Endothelial cell of umbilical vein (primary cell): ENCODE measurements at regions not wholly inside any gene's neighbourhood (a gene's known extent, or its start where the extent isn't known, plus 50 kb on each side); places are given as distances from the start of the nearest gene placed in this dataset.

Source experiments
- BruUV-seq: library from RNA; stranded (reverse); fragments of 400-500 nt; replicated peaks from 2 replicates; lab custom pipeline; 2021; lab: Mats Ljungman, UMichigan
- CTCF ChIA-PET: fragments of 300-600, 350-600 bp; sonication (Branson Sonifier 250); formaldehyde crosslinking; loops from one replicate; lab custom pipeline; 2021; ENCODE audit warnings: antibody characterized with exemption, inconsistent platforms; lab: Charles Lee
- POLR2A ChIA-PET: fragments of 300-600, 350-600 bp; sonication (Branson Sonifier 250); formaldehyde crosslinking; loops from one replicate; lab custom pipeline; 2021; ENCODE audit warnings: antibody characterized with exemption, inconsistent platforms; lab: Charles Lee
- DNase-seq: peaks from one replicate; pipeline ENCODE4 v3.0.0-alpha.2; 2011; ENCODE audit warnings: low read depth, low spot score
- FAIRE-seq: peaks from 2 replicates; lab custom pipeline; 2011; peaks lifted over from hg19 to GRCh38; lab: Jason Lieb, UNC
- H2AFZ ChIP-seq: 2 replicates; pipeline ENCODE4 v1.6.0; 2012; ENCODE audit warnings: low read depth, low read length, control low read depth, inconsistent platforms
- H3K27ac ChIP-seq: 2 replicates; pipeline ENCODE4 v1.5.1; 2011; ENCODE audit warnings: low read depth, mild to moderate bottlenecking, control low read depth, low read length, moderate library complexity; ENCODE audit not compliant: insufficient read depth
- H3K27me3 ChIP-seq, 2 experiments: 2 replicates each; pipeline versions ENCODE4 v1.6.0 to v1.6.1; 2011; ENCODE audit warnings: low read length in 2 of 2, mixed read lengths in 1 of 2; ENCODE audit not compliant: control insufficient read depth in 2 of 2, insufficient read depth in 2 of 2
- H3K36me3 ChIP-seq, 2 experiments: 2 replicates in 1 of 2; 3 replicates in 1 of 2; pipeline ENCODE4 v1.5.1; 2011; ENCODE audit warnings: low read length in 2 of 2, mild to moderate bottlenecking in 1 of 2, moderate library complexity in 1 of 2; ENCODE audit not compliant: control insufficient read depth in 2 of 2, insufficient read depth in 2 of 2; ENCODE audit errors: extremely low read depth in 1 of 2
- H3K4me1 ChIP-seq: 3 replicates; pipeline ENCODE4 v1.5.1; 2011; ENCODE audit warnings: mild to moderate bottlenecking, low read length; ENCODE audit not compliant: control insufficient read depth, insufficient read depth; ENCODE audit errors: extremely low read depth
- H3K4me2 ChIP-seq: 2 replicates; pipeline ENCODE4 v1.6.1; 2011; ENCODE audit warnings: low read length, control low read depth, mixed read lengths; ENCODE audit not compliant: insufficient read depth
- H3K4me3 ChIP-seq, 3 experiments: fragments of 200-600 bp in 1 of 3; sonication (generic), shearing (Covaris generic) in 1 of 3; replicated peaks in 1 of 3; 2 replicates each; pipeline ENCODE4 v1.5.1; 2011 to 2016; ENCODE audit warnings: control low read depth in 3 of 3, low read length in 3 of 3, mild to moderate bottlenecking in 2 of 3, inconsistent platforms in 1 of 3, low read depth in 1 of 3, moderate library complexity in 1 of 3; ENCODE audit not compliant: insufficient read depth in 1 of 3
- H3K79me2 ChIP-seq: 2 replicates; pipeline ENCODE4 v1.6.0; 2012; ENCODE audit warnings: low read length, inconsistent platforms; ENCODE audit not compliant: control insufficient read depth, insufficient read depth
- H3K9ac ChIP-seq: replicated peaks from 2 replicates; pipeline ENCODE3; 2011; ENCODE audit warnings: low read length, control low read depth; ENCODE audit not compliant: insufficient read depth; ENCODE audit errors: extremely low read depth
- H3K9me1 ChIP-seq: replicated peaks from 3 replicates; pipeline ENCODE4 v1.6.0; 2011; ENCODE audit warnings: mild to moderate bottlenecking, low read length; ENCODE audit not compliant: control insufficient read depth, insufficient read depth; ENCODE audit errors: extremely low read depth
- H3K9me3 ChIP-seq: replicated peaks from 2 replicates; pipeline ENCODE4 v1.5.1; 2012; ENCODE audit warnings: low read length, inconsistent platforms; ENCODE audit not compliant: control insufficient read depth, insufficient read depth
- H4K20me1 ChIP-seq: replicated peaks from 2 replicates; pipeline ENCODE3; 2011; ENCODE audit warnings: mild to moderate bottlenecking, low read length; ENCODE audit not compliant: control insufficient read depth, insufficient read depth; ENCODE audit errors: extremely low read depth
- EZH2 ChIP-seq: IDR thresholded peaks from 2 replicates; pipeline ENCODE4 v1.6.1; 2012; ENCODE audit warnings: borderline replicate concordance, low read depth, mild to moderate bottlenecking, moderate library complexity, low read length, inconsistent platforms; ENCODE audit not compliant: severe bottlenecking
- FOS ChIP-seq: IDR thresholded peaks from 2 replicates; pipeline ENCODE4 v1.6.1; 2011; ENCODE audit warnings: mild to moderate bottlenecking, low read length, moderate library complexity, borderline replicate concordance; ENCODE audit not compliant: insufficient read depth
- GATA2 ChIP-seq: IDR thresholded peaks from 2 replicates; pipeline ENCODE4 v1.7.0; 2011; ENCODE audit warnings: low read depth, mild to moderate bottlenecking, moderate library complexity, mixed read lengths, low read length; ENCODE audit not compliant: insufficient read length, insufficient read depth
- JUN ChIP-seq: IDR thresholded peaks from 2 replicates; pipeline ENCODE4 v1.6.1; 2011; ENCODE audit warnings: borderline replicate concordance, low read depth; ENCODE audit not compliant: insufficient read length, insufficient read depth
- MYC ChIP-seq: IDR thresholded peaks from one replicate; pipeline ENCODE4 v1.6.1; 2011; ENCODE audit warnings: mild to moderate bottlenecking, low read depth, low read length
- POLR2A ChIP-seq: IDR thresholded peaks from 2 replicates; pipeline ENCODE4 v1.6.1; 2012; ENCODE audit warnings: low read depth, mild to moderate bottlenecking, control low read depth, low read length
- POLR2AphosphoS5 ChIP-seq: IDR thresholded peaks from 2 replicates; pipeline ENCODE4 v1.6.1; 2012; ENCODE audit warnings: low read depth, mild to moderate bottlenecking, control low read depth, low read length, moderate library complexity; ENCODE audit not compliant: insufficient read depth
- dilution Hi-C: fragments of 300-500 bp; cut with MboI; formaldehyde crosslinking; loops from one replicate; pipeline ENCODE4 v1.15.0; 2019; ENCODE audit warnings: low sequenced_read_pairs; ENCODE audit not compliant: extremely low pct_ligation_motif_present
- intact Hi-C: fragments of 100-400 bp; cut with micrococcal nuclease; formaldehyde crosslinking; loops from one replicate; pipeline ENCODE4 v1.10.0; 2022
- TF ChIP-seq, protein P1 (sequence below): IDR thresholded peaks from 2 replicates; pipeline ENCODE4 v1.6.1; 2011; ENCODE audit not compliant: insufficient read depth, insufficient read length
- TF ChIP-seq, protein P2 (sequence below), 2 donors: IDR thresholded peaks; 1 replicate in 1 of 2; 2 replicates in 1 of 2; pipeline ENCODE4 v1.5.1; 2011; ENCODE audit warnings: low read length in 2 of 2, mild to moderate bottlenecking in 2 of 2, moderate library complexity in 2 of 2, control low read depth in 1 of 2, inconsistent platforms in 1 of 2, low read depth in 1 of 2; ENCODE audit not compliant: insufficient read depth in 1 of 2; ENCODE audit errors: extremely low read depth in 1 of 2

DNA sequence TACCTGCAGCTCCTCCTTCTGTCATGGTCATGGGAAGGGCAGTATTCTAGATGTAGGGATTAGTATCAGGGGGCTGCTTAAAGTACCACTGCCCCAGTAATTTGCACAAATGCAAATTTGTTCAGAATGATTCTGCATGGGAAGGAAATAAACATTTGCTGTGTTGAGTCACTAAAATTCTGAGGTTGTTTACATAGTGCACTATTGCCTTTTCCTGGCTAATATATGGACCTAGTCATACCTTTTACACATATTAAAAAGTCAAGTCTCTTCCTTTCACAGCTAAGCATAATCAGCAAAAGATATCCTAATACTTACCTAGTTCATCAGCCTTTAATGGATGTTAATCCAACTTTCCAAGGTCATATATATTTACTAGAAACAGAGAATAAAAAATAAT lies 746.4 kb upstream of the NR2F2 start:
- no peaks in the 10 kb centered on the region for H3K9me1 ChIP-seq
- no peaks in the 10 kb centered on the region for H3K79me2 ChIP-seq
- ChIA-PET CTCF (no interaction called here), POLR2A (no interaction called here)
- H3K9ac ChIP-seq: no peak overlapping the region
- peak overlapping the region; percentile 9 for H2AFZ ChIP-seq
- H3K4me3 ChIP-seq: no peak overlapping the region
- H3K36me3 ChIP-seq: no peaks in the 10 kb centered on the region
- DNase-seq (no peak), FAIRE-seq (no peak)
- H4K20me1 ChIP-seq: no peaks in the 10 kb centered on the region
- H3K27me3 ChIP-seq: no peaks in the 10 kb centered on the region
- intact Hi-C loops (no loop called here), dilution Hi-C loops (no loop called here)
- TF ChIP-seq GATA2: no peak
- TF ChIP-seq EZH2: no peak
- no peak for TF ChIP-seq MYC
- TF ChIP-seq POLR2A: no peak
- TF ChIP-seq, protein P1, sequence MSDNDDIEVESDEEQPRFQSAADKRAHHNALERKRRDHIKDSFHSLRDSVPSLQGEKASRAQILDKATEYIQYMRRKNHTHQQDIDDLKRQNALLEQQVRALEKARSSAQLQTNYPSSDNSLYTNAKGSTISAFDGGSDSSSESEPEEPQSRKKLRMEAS: no peak
- no peak for TF ChIP-seq POLR2AphosphoS5
- TF ChIP-seq, protein P2, sequence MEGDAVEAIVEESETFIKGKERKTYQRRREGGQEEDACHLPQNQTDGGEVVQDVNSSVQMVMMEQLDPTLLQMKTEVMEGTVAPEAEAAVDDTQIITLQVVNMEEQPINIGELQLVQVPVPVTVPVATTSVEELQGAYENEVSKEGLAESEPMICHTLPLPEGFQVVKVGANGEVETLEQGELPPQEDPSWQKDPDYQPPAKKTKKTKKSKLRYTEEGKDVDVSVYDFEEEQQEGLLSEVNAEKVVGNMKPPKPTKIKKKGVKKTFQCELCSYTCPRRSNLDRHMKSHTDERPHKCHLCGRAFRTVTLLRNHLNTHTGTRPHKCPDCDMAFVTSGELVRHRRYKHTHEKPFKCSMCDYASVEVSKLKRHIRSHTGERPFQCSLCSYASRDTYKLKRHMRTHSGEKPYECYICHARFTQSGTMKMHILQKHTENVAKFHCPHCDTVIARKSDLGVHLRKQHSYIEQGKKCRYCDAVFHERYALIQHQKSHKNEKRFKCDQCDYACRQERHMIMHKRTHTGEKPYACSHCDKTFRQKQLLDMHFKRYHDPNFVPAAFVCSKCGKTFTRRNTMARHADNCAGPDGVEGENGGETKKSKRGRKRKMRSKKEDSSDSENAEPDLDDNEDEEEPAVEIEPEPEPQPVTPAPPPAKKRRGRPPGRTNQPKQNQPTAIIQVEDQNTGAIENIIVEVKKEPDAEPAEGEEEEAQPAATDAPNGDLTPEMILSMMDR (IDR thresholded peaks at IDR 0.05; ENCODE audit: extremely low read depth in 1 of 2, insufficient read depth in 1 of 2, low read depth in 1 of 2, low read length in 2 of 2): no peak
- no peak for TF ChIP-seq JUN
- no peak for TF ChIP-seq FOS
- H3K4me1 ChIP-seq: peaks cover 6% of the 10 kb centered on the region
- H3K9me3 ChIP-seq: no peaks in the 10 kb centered on the region
- H3K4me2 ChIP-seq: no peak overlapping the region
- no peak overlapping the region for H3K27ac ChIP-seq
- BruUV-seq: no TSS peak
